ENCODE measurements at regions not wholly inside any gene's neighbourhood (a gene's known extent, or its start where the extent isn't known, plus 50 kb on each side); places are given as distances from the start of the nearest gene placed in this dataset.
A peak's percentile ranks its signal among the peaks of the same experiment; 100 is the strongest.

DNA sequence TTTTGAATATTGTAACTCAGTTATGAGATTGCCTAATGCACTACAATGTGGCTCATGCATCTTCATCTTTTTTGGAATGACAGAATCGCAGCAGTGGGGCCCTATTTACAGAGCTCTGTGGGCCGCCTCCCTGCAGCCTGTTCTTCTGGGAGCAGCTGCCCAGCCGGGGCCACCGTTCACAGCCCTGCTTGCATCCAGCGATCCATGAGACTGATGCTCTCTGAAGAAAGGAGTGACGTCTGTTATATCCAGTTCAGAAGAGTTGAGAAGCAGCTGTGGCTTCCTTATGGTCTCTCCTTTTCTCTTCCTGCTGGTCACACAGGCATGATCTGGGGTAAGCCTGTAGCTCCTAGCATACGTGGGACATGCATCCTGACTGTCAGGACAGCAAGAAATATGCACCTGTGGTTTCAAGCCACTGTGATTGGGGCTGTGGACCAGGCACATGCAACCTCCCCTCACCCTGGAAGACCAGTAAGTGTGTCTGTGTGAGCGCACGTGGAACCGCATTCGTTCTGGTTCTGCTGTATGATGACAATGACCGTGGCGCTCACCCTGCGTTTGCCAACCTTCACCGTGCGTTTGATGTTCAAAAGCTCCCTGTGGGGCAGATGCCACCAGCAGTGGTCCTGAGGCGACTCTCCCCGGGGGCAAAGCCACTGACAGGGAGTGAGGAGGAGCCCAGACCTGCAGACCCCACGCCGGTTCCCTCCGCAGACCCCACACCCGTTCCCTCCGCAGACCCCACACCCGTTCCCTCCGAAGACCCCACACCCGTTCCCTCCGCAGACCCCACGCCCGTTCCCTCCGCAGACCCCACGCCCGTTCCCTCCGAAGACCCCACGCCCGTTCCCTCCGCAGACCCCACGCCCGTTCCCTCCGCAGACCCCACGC, 189.8 kb downstream of the TMEM18 start:
- Histone ChIP-seq H2AFZ (ENCODE audit: insufficient read depth, low read length, poor library complexity) (no peak overlapping the region), H3K4me1 (ENCODE audit: control insufficient read depth in 1 of 2, insufficient read depth in 2 of 2, low read length in 2 of 2) (peaks cover 0 to 3% of the 10 kb centered on the region in 2 experiments), H3K9ac (ENCODE audit: low read length) (no peak overlapping the region), H3K9me3 (ENCODE audit: insufficient read depth, low read depth, low read length) (no peaks in the 10 kb centered on the region), H3K27me3 (ENCODE audit: insufficient read depth, low read length) (no peaks in the 10 kb centered on the region), H3K27ac (ENCODE audit: low read depth, low read length) (no peak overlapping the region), H2AK5ac (ENCODE audit: low read length) (no peak overlapping the region), H3K79me2 (ENCODE audit: control insufficient read depth, insufficient read depth, low read length, poor library complexity) (no peaks in the 10 kb centered on the region), H3K4me2 (ENCODE audit: low read length) (no peak overlapping the region), H4K8ac (ENCODE audit: low read depth, low read length) (no peak overlapping the region), H3K4ac (ENCODE audit: low read depth, low read length) (no peak overlapping the region), H3K18ac (ENCODE audit: low read length) (no peak overlapping the region), H2BK120ac (ENCODE audit: insufficient read depth, low read length, poor library complexity) (no peak overlapping the region), H4K12ac (ENCODE audit: low read depth, low read length) (no peak overlapping the region), H3K4me3 (ENCODE audit: low read depth, low read length) (no peak overlapping the region), H3K14ac (ENCODE audit: low read length) (no peak overlapping the region), H3K79me1 (ENCODE audit: low read length) (no peaks in the 10 kb centered on the region), H3K23ac (ENCODE audit: low read length) (no peak overlapping the region), H2BK12ac (ENCODE audit: low read length) (no peak overlapping the region), H4K91ac (ENCODE audit: low read depth, low read length) (no peak overlapping the region), H2BK5ac (ENCODE audit: low read depth, low read length, poor library complexity) (no peak overlapping the region), H3K36me3 (ENCODE audit: control insufficient read depth in 1 of 2, insufficient read depth in 2 of 2, low read length in 2 of 2) (no peaks in the 10 kb centered on the region)
- no CpG with 5 or more reads among the region's 40 CpGs for WGBS (ENCODE audit: extremely low coverage, insufficient coverage, insufficient read length)
- no peak for DNase-seq

DNA sequence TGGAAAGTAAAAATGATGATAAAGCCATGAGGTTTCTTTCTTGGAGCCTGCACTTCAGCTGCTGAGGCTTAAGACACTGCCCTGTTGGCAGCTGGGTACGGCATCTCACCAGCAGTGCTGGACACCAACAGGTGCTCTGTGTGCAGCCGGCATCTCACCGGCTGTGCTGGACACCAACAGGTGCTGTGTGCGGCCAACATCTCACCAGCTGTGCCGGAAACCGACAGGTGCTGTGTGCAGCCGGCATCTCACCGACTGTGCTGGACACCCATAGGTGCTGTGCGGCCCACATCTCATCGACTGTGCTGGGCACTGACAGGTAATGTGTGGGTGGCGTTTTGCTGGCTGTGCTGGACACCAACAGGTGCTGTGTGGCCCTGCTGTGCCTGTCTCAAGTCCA, 190.8 kb downstream of the TMEM18 start:
- Histone ChIP-seq H3K4ac (ENCODE audit: low read depth, low read length) (no peak overlapping the region), H3K4me1 (ENCODE audit: control insufficient read depth in 1 of 2, insufficient read depth in 2 of 2, low read length in 2 of 2) (peaks cover 0 to 3% of the 10 kb centered on the region in 2 experiments), H3K9ac (ENCODE audit: low read length) (no peak overlapping the region), H3K4me3 (ENCODE audit: low read depth, low read length) (no peak overlapping the region), H3K14ac (ENCODE audit: low read length) (no peak overlapping the region), H2AFZ (ENCODE audit: insufficient read depth, low read length, poor library complexity) (no peak overlapping the region), H3K27ac (ENCODE audit: low read depth, low read length) (no peak overlapping the region), H2BK12ac (ENCODE audit: low read length) (no peak overlapping the region), H3K23ac (ENCODE audit: low read length) (no peak overlapping the region), H3K36me3 (ENCODE audit: control insufficient read depth in 1 of 2, insufficient read depth in 2 of 2, low read length in 2 of 2) (no peaks in the 10 kb centered on the region), H3K4me2 (ENCODE audit: low read length) (no peak overlapping the region), H2AK5ac (ENCODE audit: low read length) (no peak overlapping the region), H2BK5ac (ENCODE audit: low read depth, low read length, poor library complexity) (no peak overlapping the region), H3K27me3 (ENCODE audit: insufficient read depth, low read length) (no peaks in the 10 kb centered on the region), H3K18ac (ENCODE audit: low read length) (no peak overlapping the region), H3K9me3 (ENCODE audit: insufficient read depth, low read depth, low read length) (no peaks in the 10 kb centered on the region), H4K12ac (ENCODE audit: low read depth, low read length) (no peak overlapping the region), H3K79me2 (ENCODE audit: control insufficient read depth, insufficient read depth, low read length, poor library complexity) (no peaks in the 10 kb centered on the region), H4K8ac (ENCODE audit: low read depth, low read length) (no peak overlapping the region), H4K91ac (ENCODE audit: low read depth, low read length) (no peak overlapping the region), H2BK120ac (ENCODE audit: insufficient read depth, low read length, poor library complexity) (no peak overlapping the region), H3K79me1 (ENCODE audit: low read length) (no peaks in the 10 kb centered on the region)
- no peak for DNase-seq
- no CpG with 5 or more reads among the region's 11 CpGs for WGBS (ENCODE audit: extremely low coverage, insufficient coverage, insufficient read length)

DNA sequence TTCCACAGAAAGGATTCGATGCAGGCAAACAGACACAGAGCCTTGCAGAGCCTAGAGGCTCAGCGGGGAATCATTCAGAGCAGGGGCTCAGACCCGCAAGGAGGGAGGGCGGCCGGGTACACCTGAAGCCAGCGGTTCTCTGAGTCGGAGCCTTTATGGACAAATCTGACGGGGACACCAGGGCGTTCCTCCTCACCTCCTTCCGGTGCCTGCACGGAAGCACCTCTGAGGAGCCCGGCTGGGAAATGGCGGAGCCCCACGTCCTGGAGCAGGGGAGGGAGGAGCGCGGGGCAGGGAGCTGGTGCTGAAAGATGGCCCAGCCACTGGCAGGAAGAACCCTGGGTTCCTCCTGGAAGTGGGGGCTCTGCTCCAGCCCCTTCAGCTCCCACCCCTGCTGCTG, 193.5 kb upstream of the ALKAL2 start:
- Histone ChIP-seq H3K4me3 (ENCODE audit: low read depth, low read length) (no peak overlapping the region), H3K27me3 (ENCODE audit: insufficient read depth, low read length) (no peaks in the 10 kb centered on the region), H3K4me1 (ENCODE audit: control insufficient read depth in 1 of 2, insufficient read depth in 2 of 2, low read length in 2 of 2) (peaks cover 0 to 3% of the 10 kb centered on the region in 2 experiments), H3K23ac (ENCODE audit: low read length) (no peak overlapping the region), H3K18ac (ENCODE audit: low read length) (no peak overlapping the region), H2BK120ac (ENCODE audit: insufficient read depth, low read length, poor library complexity) (no peak overlapping the region), H3K9me3 (ENCODE audit: insufficient read depth, low read depth, low read length) (no peaks in the 10 kb centered on the region), H3K27ac (ENCODE audit: low read depth, low read length) (no peak overlapping the region), H4K8ac (ENCODE audit: low read depth, low read length) (no peak overlapping the region), H4K91ac (ENCODE audit: low read depth, low read length) (no peak overlapping the region), H3K9ac (ENCODE audit: low read length) (no peak overlapping the region), H3K36me3 (ENCODE audit: control insufficient read depth in 1 of 2, insufficient read depth in 2 of 2, low read length in 2 of 2) (no peaks in the 10 kb centered on the region), H3K79me2 (ENCODE audit: control insufficient read depth, insufficient read depth, low read length, poor library complexity) (no peaks in the 10 kb centered on the region), H3K4me2 (ENCODE audit: low read length) (no peak overlapping the region), H2AK5ac (ENCODE audit: low read length) (no peak overlapping the region), H3K4ac (ENCODE audit: low read depth, low read length) (no peak overlapping the region), H2BK12ac (ENCODE audit: low read length) (no peak overlapping the region), H3K14ac (ENCODE audit: low read length) (no peak overlapping the region), H2AFZ (ENCODE audit: insufficient read depth, low read length, poor library complexity) (no peak overlapping the region), H3K79me1 (ENCODE audit: low read length) (no peaks in the 10 kb centered on the region), H2BK5ac (ENCODE audit: low read depth, low read length, poor library complexity) (no peak overlapping the region), H4K12ac (ENCODE audit: low read depth, low read length) (no peak overlapping the region)
- WGBS (ENCODE audit: extremely low coverage, insufficient coverage, insufficient read length): no CpG with 5 or more reads among the region's 16 CpGs
- DNase-seq: no peak

DNA sequence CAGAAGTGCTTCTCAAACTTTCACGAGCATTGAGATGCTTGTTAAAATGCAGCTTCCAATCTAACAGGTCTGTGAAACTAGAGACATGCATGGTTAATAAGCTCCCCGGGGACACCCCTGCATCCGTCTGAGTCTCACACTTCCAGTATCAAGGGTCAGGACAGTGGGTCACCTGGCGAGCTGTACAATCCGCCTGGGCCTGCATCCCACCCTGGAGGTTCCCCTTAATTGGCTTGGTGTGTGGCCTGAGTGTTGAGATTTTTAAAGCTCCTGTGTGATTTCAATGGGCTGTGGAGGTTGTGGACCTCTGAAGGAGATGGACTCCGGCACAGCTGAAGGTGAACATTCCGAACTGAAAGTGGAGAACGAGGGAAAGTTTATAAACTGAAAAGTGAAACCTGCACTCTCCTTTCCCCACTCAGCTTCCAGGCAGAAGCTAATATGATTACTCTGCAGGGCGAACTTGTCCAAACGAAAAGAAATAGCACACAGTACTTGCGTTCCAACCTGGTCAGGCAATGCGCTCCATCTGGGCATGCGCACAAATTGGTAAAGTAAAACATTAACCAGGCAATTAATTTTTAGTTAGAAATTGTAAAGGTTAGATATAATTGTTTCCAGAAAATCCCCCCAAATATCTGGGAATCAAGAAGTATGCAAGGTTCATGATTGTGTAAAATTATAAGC, 191.7 kb upstream of the ALKAL2 start:
- no peak overlapping the region for H3K27ac ChIP-seq (ENCODE audit: low read depth, low read length)
- no peak overlapping the region for H2BK120ac ChIP-seq (ENCODE audit: insufficient read depth, low read length, poor library complexity)
- H3K79me1 ChIP-seq (ENCODE audit: low read length): no peaks in the 10 kb centered on the region
- H3K4ac ChIP-seq (ENCODE audit: low read depth, low read length): no peak overlapping the region
- H3K9ac ChIP-seq (ENCODE audit: low read length): no peak overlapping the region
- no peak overlapping the region for H3K4me3 ChIP-seq (ENCODE audit: low read depth, low read length)
- H3K27me3 ChIP-seq (ENCODE audit: insufficient read depth, low read length): no peaks in the 10 kb centered on the region
- no peak overlapping the region for H3K18ac ChIP-seq (ENCODE audit: low read length)
- no peak overlapping the region for H2BK12ac ChIP-seq (ENCODE audit: low read length)
- no CpG with 5 or more reads among the region's 13 CpGs for WGBS (ENCODE audit: extremely low coverage, insufficient coverage, insufficient read length)
- no peak overlapping the region for H4K8ac ChIP-seq (ENCODE audit: low read depth, low read length)
- no peaks in the 10 kb centered on the region for H3K36me3 ChIP-seq (ENCODE audit: control insufficient read depth in 1 of 2, insufficient read depth in 2 of 2, low read length in 2 of 2)
- no peak overlapping the region for H2BK5ac ChIP-seq (ENCODE audit: low read depth, low read length, poor library complexity)
- H3K9me3 ChIP-seq (ENCODE audit: insufficient read depth, low read depth, low read length): no peaks in the 10 kb centered on the region
- H3K4me1 ChIP-seq (ENCODE audit: control insufficient read depth in 1 of 2, insufficient read depth in 2 of 2, low read length in 2 of 2): peaks cover 0 to 3% of the 10 kb centered on the region in 2 experiments
- no peak overlapping the region for H4K91ac ChIP-seq (ENCODE audit: low read depth, low read length)
- H3K79me2 ChIP-seq (ENCODE audit: control insufficient read depth, insufficient read depth, low read length, poor library complexity): no peaks in the 10 kb centered on the region
- no peak overlapping the region for H3K23ac ChIP-seq (ENCODE audit: low read length)
- no peak overlapping the region for H2AFZ ChIP-seq (ENCODE audit: insufficient read depth, low read length, poor library complexity)
- no peak overlapping the region for H3K4me2 ChIP-seq (ENCODE audit: low read length)
- H4K12ac ChIP-seq (ENCODE audit: low read depth, low read length): no peak overlapping the region
- no peak overlapping the region for H3K14ac ChIP-seq (ENCODE audit: low read length)
- H2AK5ac ChIP-seq (ENCODE audit: low read length): no peak overlapping the region
- peak in 1 of 2 donors; percentile 23 for DNase-seq
